ENCODE measurements at regions not wholly inside any gene's neighbourhood (a gene's known extent, or its start where the extent isn't known, plus 50 kb on each side); places are given as distances from the start of the nearest gene placed in this dataset.

GRCh38 chr2:238517209-238517608 is 90.5 kb downstream of the ASB1 start:
- TF ChIP-seq JUN (IDR thresholded peaks at IDR 0.05) (no peak), POLR2A (IDR thresholded peaks at IDR 0.05; ENCODE audit: low read length) (no peak), TP53 (CRISPR knock-in tag; IDR thresholded peaks at IDR 0.05) (no peak), USF2 (IDR thresholded peaks at IDR 0.05) (no peak), ESRRA (IDR thresholded peaks at IDR 0.05; ENCODE audit: borderline replicate concordance, low read length) (no peak), CTCF (IDR thresholded peaks at IDR 0.05) (no peak), CBX8 (IDR thresholded peaks at IDR 0.05) (no peak), EP300 (IDR thresholded peaks at IDR 0.05) (no peak), CHD2 (IDR thresholded peaks at IDR 0.05; ENCODE audit: low read length, partially characterized antibody) (no peak), JUNB (IDR thresholded peaks at IDR 0.05) (no peak), HES2 (IDR thresholded peaks at IDR 0.05) (no peak), MAX (IDR thresholded peaks at IDR 0.05) (no peak), EHMT2 (IDR thresholded peaks at IDR 0.05; ENCODE audit: low read depth) (no peak)

Data from A549 (cell line).